HG02973 (cell line): ENCODE measurements at regions not wholly inside any gene's neighbourhood (a gene's known extent, or its start where the extent isn't known, plus 50 kb on each side); places are given as distances from the start of the nearest gene placed in this dataset.

Source experiments
- ATAC-seq: cut with Tn5 transposase; IDR thresholded peaks from one replicate; pipeline ENCODE4 v1.9.1; 2021; ENCODE audit warnings: moderate library complexity; ENCODE audit not compliant: unreplicated experiment

GRCh38 chr2:196314157-196314556 lies 142.8 kb upstream of the STK17B start:
- no peak for ATAC-seq

GRCh38 chr2:196314780-196315179 lies 143.4 kb upstream of the STK17B start:
- no peak for ATAC-seq

GRCh38 chr2:196315388-196316049 lies 144.1 kb upstream of the STK17B start:
- no peak for ATAC-seq

GRCh38 chr2:196316050-196316430 lies 144.7 kb upstream of the STK17B start:
- ATAC-seq, result no peak

- ATAC-seq, result no peak
These were observed 147.4 kb upstream of the STK17B start for GRCh38 chr2:196318517-196319377.

- no peak for ATAC-seq
These were observed 151.8 kb upstream of the STK17B start for GRCh38 chr2:196322973-196323810.

- no peak for ATAC-seq
These were observed 152.8 kb upstream of the STK17B start for GRCh38 chr2:196324211-196324610.

GRCh38 chr2:196328088-196328680 lies 156.8 kb upstream of the STK17B start:
- no peak for ATAC-seq

GRCh38 chr2:196329959-196330358 lies 158.6 kb upstream of the STK17B start:
- ATAC-seq, result no peak

GRCh38 chr2:196330645-196331044 lies 159.3 kb upstream of the STK17B start:
- ATAC-seq, result no peak

- ATAC-seq, result no peak
These were observed 159.8 kb upstream of the STK17B start for GRCh38 chr2:196331143-196331542.

GRCh38 chr2:196331851-196332250 lies 160.5 kb upstream of the STK17B start:
- no peak for ATAC-seq

- ATAC-seq, result no peak
These were observed 162.0 kb upstream of the STK17B start for GRCh38 chr2:196333397-196333796.

GRCh38 chr2:196334710-196335109 lies 163.3 kb upstream of the STK17B start:
- no peak for ATAC-seq

GRCh38 chr2:196335221-196335634 lies 163.8 kb upstream of the STK17B start:
- no peak for ATAC-seq

- no peak for ATAC-seq
These were observed 164.8 kb upstream of the STK17B start for GRCh38 chr2:196336207-196336606.

GRCh38 chr2:196336715-196337114 lies 165.3 kb upstream of the STK17B start:
- no peak for ATAC-seq

GRCh38 chr2:196337208-196337953 lies 166.0 kb upstream of the STK17B start:
- ATAC-seq, result no peak

GRCh38 chr2:196338440-196338839 lies 167.1 kb upstream of the STK17B start:
- no peak for ATAC-seq

GRCh38 chr2:196341277-196341841 lies 170.0 kb upstream of the STK17B start:
- ATAC-seq, result no peak
